Stomach smooth muscle (tissue), 2 donors: ENCODE measurements at regions not wholly inside any gene's neighbourhood (a gene's known extent, or its start where the extent isn't known, plus 50 kb on each side); places are given as distances from the start of the nearest gene placed in this dataset.

Source experiments
- H3K27ac ChIP-seq: one replicate; pipeline ENCODE4 v1.7.0; 2013; ENCODE audit warnings: mild to moderate bottlenecking, low read length, inconsistent platforms
- H3K27me3 ChIP-seq, 2 donors: one replicate each; pipeline ENCODE4 v1.7.0; 2013; ENCODE audit warnings: low read length in 2 of 2; ENCODE audit not compliant: insufficient read depth in 2 of 2, control insufficient read depth in 1 of 2
- H3K36me3 ChIP-seq, 2 donors: one replicate each; pipeline ENCODE4 v1.7.0; 2013; ENCODE audit warnings: low read length in 2 of 2; ENCODE audit not compliant: control insufficient read depth in 2 of 2, insufficient read depth in 2 of 2
- H3K4me1 ChIP-seq: one replicate; pipeline ENCODE4 v1.7.0; 2013; ENCODE audit warnings: low read length; ENCODE audit not compliant: control insufficient read depth, insufficient read depth
- H3K4me3 ChIP-seq, 2 donors: one replicate each; pipeline ENCODE4 v1.7.0; 2013; ENCODE audit warnings: low read length in 2 of 2
- H3K9ac ChIP-seq, 2 donors: one replicate each; pipeline ENCODE4 v1.7.0; 2013; ENCODE audit warnings: low read length in 2 of 2, mild to moderate bottlenecking in 1 of 2
- H3K9me3 ChIP-seq, 2 donors: one replicate each; pipeline ENCODE4 v1.7.0; 2013; ENCODE audit warnings: low read length in 2 of 2; ENCODE audit not compliant: control insufficient read depth in 2 of 2
- donor health status: healthy.
- donor health status: Pancreatic carcinoma.

- peaks cover 3% of the 10 kb centered on the region for H3K4me1 ChIP-seq
- H3K4me3 ChIP-seq = no peak overlapping the region
- no peak overlapping the region for H3K9ac ChIP-seq
- no peaks in the 10 kb centered on the region for H3K36me3 ChIP-seq
- H3K9me3 ChIP-seq = no peaks in the 10 kb centered on the region
- no peak overlapping the region for H3K27ac ChIP-seq
- H3K27me3 ChIP-seq = no peaks in the 10 kb centered on the region
Observed at GRCh38 chr15:68510558-68510957, 68.2 kb upstream of the CORO2B start.

GRCh38 chr15:68511073-68511991, 67.5 kb upstream of the CORO2B start:
- H3K27ac ChIP-seq = no peak overlapping the region
- no peak overlapping the region for H3K9ac ChIP-seq

GRCh38 chr15:68512052-68512451, 66.7 kb upstream of the CORO2B start:
- no peak overlapping the region for H3K4me3 ChIP-seq
- H3K4me1 ChIP-seq = peaks cover 3% of the 10 kb centered on the region
- H3K27ac ChIP-seq = no peak overlapping the region
- no peaks in the 10 kb centered on the region for H3K9me3 ChIP-seq
- no peaks in the 10 kb centered on the region for H3K36me3 ChIP-seq
- H3K27me3 ChIP-seq = no peaks in the 10 kb centered on the region
- no peak overlapping the region for H3K9ac ChIP-seq

More at GRCh38 chr15:68511073-68511991, 67.5 kb upstream of the CORO2B start:
- no peaks in the 10 kb centered on the region for H3K9me3 ChIP-seq
- H3K36me3 ChIP-seq = no peaks in the 10 kb centered on the region
- H3K4me3 ChIP-seq = no peak overlapping the region
- peaks cover 3% of the 10 kb centered on the region for H3K4me1 ChIP-seq
- no peaks in the 10 kb centered on the region for H3K27me3 ChIP-seq

GRCh38 chr15:68512598-68512997, 66.2 kb upstream of the CORO2B start:
- Histone ChIP-seq H3K27me3 (no peaks in the 10 kb centered on the region), H3K27ac (no peak overlapping the region), H3K9me3 (no peaks in the 10 kb centered on the region), H3K9ac (no peak overlapping the region), H3K36me3 (no peaks in the 10 kb centered on the region), H3K4me3 (no peak overlapping the region), H3K4me1 (peaks cover 7% of the 10 kb centered on the region)

GRCh38 chr15:68515371-68516095, 63.3 kb upstream of the CORO2B start:
- Histone ChIP-seq H3K27me3 (no peaks in the 10 kb centered on the region), H3K36me3 (no peaks in the 10 kb centered on the region), H3K4me1 (peaks cover 10% of the 10 kb centered on the region), H3K9me3 (no peaks in the 10 kb centered on the region), H3K4me3 (no peak overlapping the region), H3K27ac (no peak overlapping the region), H3K9ac (no peak overlapping the region)

GRCh38 chr15:68517285-68517761, 61.5 kb upstream of the CORO2B start:
- Histone ChIP-seq H3K4me1 (peaks cover 7% of the 10 kb centered on the region), H3K9ac (no peak overlapping the region), H3K27ac (no peak overlapping the region)

GRCh38 chr15:68518046-68518445, 60.7 kb upstream of the CORO2B start:
- Histone ChIP-seq H3K36me3 (no peaks in the 10 kb centered on the region), H3K4me3 (no peak overlapping the region), H3K4me1 (peaks cover 7% of the 10 kb centered on the region), H3K9ac (no peak overlapping the region), H3K27ac (peak overlapping the region; percentile 8), H3K27me3 (no peaks in the 10 kb centered on the region), H3K9me3 (no peaks in the 10 kb centered on the region)

More at GRCh38 chr15:68517285-68517761, 61.5 kb upstream of the CORO2B start:
- no peaks in the 10 kb centered on the region for H3K9me3 ChIP-seq
- H3K36me3 ChIP-seq = no peaks in the 10 kb centered on the region
- H3K27me3 ChIP-seq = no peaks in the 10 kb centered on the region
- no peak overlapping the region for H3K4me3 ChIP-seq

GRCh38 chr15:68518785-68519430, 59.9 kb upstream of the CORO2B start:
- no peaks in the 10 kb centered on the region for H3K9me3 ChIP-seq
- no peak overlapping the region for H3K9ac ChIP-seq
- no peak overlapping the region for H3K4me3 ChIP-seq
- no peaks in the 10 kb centered on the region for H3K27me3 ChIP-seq
- no peak overlapping the region for H3K27ac ChIP-seq
- H3K36me3 ChIP-seq = no peaks in the 10 kb centered on the region
- H3K4me1 ChIP-seq = peaks cover 7% of the 10 kb centered on the region

- Histone ChIP-seq H3K4me1 (no peaks in the 10 kb centered on the region), H3K36me3 (no peaks in the 10 kb centered on the region), H3K9me3 (no peaks in the 10 kb centered on the region), H3K27ac (no peak overlapping the region), H3K9ac (no peak overlapping the region), H3K27me3 (no peaks in the 10 kb centered on the region), H3K4me3 (no peak overlapping the region)
Observed at GRCh38 chr15:68524753-68525584, 53.8 kb upstream of the CORO2B start.

GRCh38 chr15:68525815-68526214, 53.0 kb upstream of the CORO2B start:
- Histone ChIP-seq H3K36me3 (no peaks in the 10 kb centered on the region), H3K9ac (no peak overlapping the region), H3K4me3 (no peak overlapping the region), H3K9me3 (no peaks in the 10 kb centered on the region), H3K4me1 (no peaks in the 10 kb centered on the region), H3K27ac (no peak overlapping the region), H3K27me3 (no peaks in the 10 kb centered on the region)
